OCI-LY1 (cell line): ENCODE measurements at regions not wholly inside any gene's neighbourhood (a gene's known extent, or its start where the extent isn't known, plus 50 kb on each side); places are given as distances from the start of the nearest gene placed in this dataset.

Experiments
- CTCF ChIP-seq: fragments of 200-600 bp; sonication (generic), shearing (Covaris generic); IDR thresholded peaks from 2 replicates; pipeline ENCODE4 v1.5.1; 2017; ENCODE audit warnings: mild to moderate bottlenecking, antibody characterized with exemption, low read length, moderate library complexity, mixed read lengths
- EZH2 ChIP-seq: fragments of 200-600 bp; sonication (generic), shearing (Covaris generic); IDR thresholded peaks from 2 replicates; pipeline ENCODE4 v1.8.0; 2017; ENCODE audit warnings: borderline replicate concordance, mixed run types, mild to moderate bottlenecking, antibody characterized with exemption, low read length, moderate library complexity, mixed read lengths

GRCh38 chr1:29470788-29471119 is 234.4 kb downstream of the PTPRU start:
- TF ChIP-seq CTCF, result no peak
- TF ChIP-seq EZH2, result no peak
